ENCODE measurements at regions not wholly inside any gene's neighbourhood (a gene's known extent, or its start where the extent isn't known, plus 50 kb on each side); places are given as distances from the start of the nearest gene placed in this dataset.
"Not testable (repeated sequence)": the region's sequence is repeated elsewhere in the genome, so short reads cannot be mapped to it uniquely, and the experiment has no call there.

DNA sequence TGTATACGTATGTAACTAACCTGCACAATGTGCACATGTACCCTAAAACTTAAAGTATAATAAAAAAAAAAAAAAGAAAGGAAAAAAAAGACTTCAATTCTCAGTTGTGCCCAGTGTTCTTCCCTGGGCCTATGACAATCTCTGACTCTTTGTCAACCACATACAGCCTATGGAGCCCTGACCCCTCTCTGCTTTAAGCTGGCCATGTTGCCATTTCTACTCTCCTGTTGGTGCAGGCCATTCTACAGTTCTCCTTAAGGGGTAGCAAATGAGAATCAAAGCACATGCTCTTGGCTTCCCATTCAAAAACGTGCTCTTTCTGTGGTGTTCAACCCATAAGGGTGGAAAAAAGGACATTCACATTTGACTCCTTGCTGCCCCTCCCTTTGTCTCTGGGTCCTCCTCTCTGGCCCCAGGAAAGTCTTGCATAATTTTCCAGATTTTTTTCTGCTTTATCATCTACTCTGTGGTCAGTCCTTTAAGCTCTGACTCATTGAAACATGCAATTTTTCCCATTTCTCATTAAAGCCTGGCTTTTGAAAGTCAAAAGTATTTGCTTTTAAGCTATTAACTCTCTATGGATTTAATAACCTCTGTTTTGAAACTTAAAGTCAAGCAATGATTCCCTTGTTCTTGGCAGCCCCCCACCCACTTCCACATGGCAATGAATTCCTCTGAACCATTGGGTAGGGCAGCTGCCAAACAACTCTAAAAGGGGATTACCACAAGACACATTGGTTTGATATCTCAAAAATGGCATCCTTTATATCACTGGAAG lies 208.6 kb upstream of the MCHR2 start:
- TF ChIP-seq, protein P1, sequence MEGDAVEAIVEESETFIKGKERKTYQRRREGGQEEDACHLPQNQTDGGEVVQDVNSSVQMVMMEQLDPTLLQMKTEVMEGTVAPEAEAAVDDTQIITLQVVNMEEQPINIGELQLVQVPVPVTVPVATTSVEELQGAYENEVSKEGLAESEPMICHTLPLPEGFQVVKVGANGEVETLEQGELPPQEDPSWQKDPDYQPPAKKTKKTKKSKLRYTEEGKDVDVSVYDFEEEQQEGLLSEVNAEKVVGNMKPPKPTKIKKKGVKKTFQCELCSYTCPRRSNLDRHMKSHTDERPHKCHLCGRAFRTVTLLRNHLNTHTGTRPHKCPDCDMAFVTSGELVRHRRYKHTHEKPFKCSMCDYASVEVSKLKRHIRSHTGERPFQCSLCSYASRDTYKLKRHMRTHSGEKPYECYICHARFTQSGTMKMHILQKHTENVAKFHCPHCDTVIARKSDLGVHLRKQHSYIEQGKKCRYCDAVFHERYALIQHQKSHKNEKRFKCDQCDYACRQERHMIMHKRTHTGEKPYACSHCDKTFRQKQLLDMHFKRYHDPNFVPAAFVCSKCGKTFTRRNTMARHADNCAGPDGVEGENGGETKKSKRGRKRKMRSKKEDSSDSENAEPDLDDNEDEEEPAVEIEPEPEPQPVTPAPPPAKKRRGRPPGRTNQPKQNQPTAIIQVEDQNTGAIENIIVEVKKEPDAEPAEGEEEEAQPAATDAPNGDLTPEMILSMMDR (IDR thresholded peaks at IDR 0.05; ENCODE audit: borderline replicate concordance), result no peak
- DNase-seq, result no peak
- H3K4me1 ChIP-seq, result no peaks in the 10 kb centered on the region
- H3K4me3 ChIP-seq, result no peak overlapping the region
- no peak overlapping the region for H3K27ac ChIP-seq (replicated peaks)
- H3K36me3 ChIP-seq, result no peaks in the 10 kb centered on the region
- peaks cover 14% of the 10 kb centered on the region for H3K9me3 ChIP-seq (replicated peaks)
- intact Hi-C loops (cut with micrococcal nuclease), result no loop called here
- no peaks in the 10 kb centered on the region for H3K27me3 ChIP-seq (ENCODE audit: low read depth)

DNA sequence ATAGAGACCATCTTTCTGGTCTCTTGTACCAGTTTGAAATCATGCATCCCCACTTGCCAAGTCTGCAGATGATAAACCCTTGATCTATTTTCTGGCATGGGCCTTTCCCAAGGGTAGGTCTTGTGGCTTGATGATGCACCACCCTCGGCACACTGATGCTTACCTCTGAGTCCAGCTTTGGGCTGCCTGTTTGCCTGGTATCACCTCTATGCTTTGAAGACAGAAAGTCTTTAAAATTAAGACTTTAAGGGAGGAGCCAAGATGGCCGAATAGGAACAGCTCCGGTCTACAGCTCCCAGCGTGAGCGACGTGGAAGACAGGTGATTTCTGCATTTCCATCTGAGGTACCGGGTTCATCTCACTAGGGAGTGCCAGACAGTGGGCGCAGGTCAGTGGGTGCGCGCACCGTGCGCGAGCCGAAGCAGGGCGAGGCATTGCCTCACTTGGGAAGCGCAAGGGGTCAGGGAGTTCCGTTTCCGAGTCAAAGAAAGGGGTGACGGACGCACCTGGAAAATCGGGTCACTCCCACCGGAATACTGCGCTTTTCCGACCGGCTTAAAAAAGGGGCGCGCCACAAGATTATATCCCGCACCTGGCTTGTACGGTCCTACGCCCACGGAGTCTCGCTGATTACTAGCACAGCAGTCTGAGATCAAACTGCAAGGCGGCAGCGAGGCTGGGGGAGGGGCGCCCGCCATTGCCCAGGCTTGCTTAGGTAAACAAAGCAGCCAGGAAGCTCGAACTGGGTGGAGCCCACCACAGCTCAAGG lies 202.4 kb upstream of the MCHR2 start:
- H3K27ac ChIP-seq (replicated peaks); H3K9me3 ChIP-seq (replicated peaks); H3K4me3 ChIP-seq; DNase-seq; H3K27me3 ChIP-seq (ENCODE audit: low read depth); H3K4me1 ChIP-seq; H3K36me3 ChIP-seq; intact Hi-C loops (cut with micrococcal nuclease): not testable (repeated sequence)

DNA sequence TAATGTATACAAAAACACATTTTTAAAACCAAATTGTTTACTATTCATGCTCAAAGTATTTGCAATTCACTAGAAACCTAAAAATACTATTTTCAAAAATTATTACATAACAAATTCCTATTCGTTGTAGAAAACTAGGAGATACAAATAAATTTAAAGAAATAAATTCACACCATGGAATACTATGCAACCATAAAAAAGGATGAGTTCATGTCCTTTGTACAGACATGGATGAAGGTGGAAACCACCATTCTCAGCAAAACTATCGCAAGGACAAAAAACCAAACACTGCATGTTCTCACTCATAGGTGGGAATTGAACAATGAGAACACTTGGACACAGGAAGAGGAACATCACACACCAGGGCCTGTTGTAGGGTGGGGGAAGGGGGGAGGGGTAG lies 201.2 kb upstream of the MCHR2 start:
- H3K9me3 ChIP-seq (replicated peaks); H3K4me1 ChIP-seq; H3K36me3 ChIP-seq; H3K4me3 ChIP-seq; intact Hi-C loops (cut with micrococcal nuclease); H3K27ac ChIP-seq (replicated peaks); H3K27me3 ChIP-seq (ENCODE audit: low read depth); DNase-seq: not testable (repeated sequence)

DNA sequence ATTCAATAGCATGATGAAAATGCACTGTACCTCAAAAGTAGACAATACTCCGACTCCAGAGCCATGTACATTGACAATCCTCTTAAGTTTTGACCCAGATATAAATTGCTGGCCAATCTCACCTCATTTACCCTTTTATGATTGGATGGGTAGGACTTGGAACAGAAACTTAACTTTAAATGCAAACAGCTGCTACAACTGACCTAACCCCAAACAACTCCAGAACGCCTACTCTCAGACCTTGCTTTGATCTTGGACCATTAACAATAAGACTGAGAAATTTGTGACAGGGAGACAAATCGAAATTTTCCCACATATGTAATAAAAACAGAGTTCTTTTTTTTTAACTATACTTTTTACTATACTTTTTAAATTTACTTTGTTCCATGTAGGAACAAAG lies 200.5 kb upstream of the MCHR2 start:
- no peaks in the 10 kb centered on the region for H3K36me3 ChIP-seq
- H3K27me3 ChIP-seq (ENCODE audit: low read depth), result no peaks in the 10 kb centered on the region
- H3K4me1 ChIP-seq, result no peaks in the 10 kb centered on the region
- H3K27ac ChIP-seq (replicated peaks), result no peak overlapping the region
- intact Hi-C loops (cut with micrococcal nuclease), result no loop called here
- TF ChIP-seq, protein P1 (IDR thresholded peaks at IDR 0.05; ENCODE audit: borderline replicate concordance), result no peak
- peaks cover 5% of the 10 kb centered on the region for H3K9me3 ChIP-seq (replicated peaks)
- no peak for DNase-seq
- no peak overlapping the region for H3K4me3 ChIP-seq

DNA sequence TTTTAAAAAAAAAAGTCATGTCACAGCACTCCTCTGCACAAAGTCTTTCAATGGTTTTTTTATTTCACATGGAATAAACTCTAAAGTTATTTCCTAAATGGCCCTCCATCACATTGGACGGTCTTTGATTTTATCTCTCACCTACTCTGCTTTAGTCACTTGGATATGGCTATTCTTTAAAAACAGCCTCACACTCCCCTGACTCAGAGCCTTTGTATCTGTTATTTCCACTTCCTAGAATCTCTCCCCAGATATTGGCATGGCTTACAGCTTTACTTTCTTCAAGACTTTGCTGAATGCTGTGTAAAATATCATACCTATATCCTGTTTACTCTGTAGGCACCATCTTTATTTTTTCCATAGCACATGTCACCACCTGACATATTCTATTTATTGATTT lies 194.7 kb upstream of the MCHR2 start:
- no peak overlapping the region for H3K4me3 ChIP-seq
- H3K4me1 ChIP-seq, result no peaks in the 10 kb centered on the region
- no peak overlapping the region for H3K27ac ChIP-seq (replicated peaks)
- H3K27me3 ChIP-seq (ENCODE audit: low read depth), result no peaks in the 10 kb centered on the region
- H3K36me3 ChIP-seq, result no peaks in the 10 kb centered on the region
- no peak for DNase-seq
- TF ChIP-seq, protein P1 (IDR thresholded peaks at IDR 0.05; ENCODE audit: borderline replicate concordance), result no peak
- intact Hi-C loops (cut with micrococcal nuclease), result no loop called here
- no peaks in the 10 kb centered on the region for H3K9me3 ChIP-seq (replicated peaks)

DNA sequence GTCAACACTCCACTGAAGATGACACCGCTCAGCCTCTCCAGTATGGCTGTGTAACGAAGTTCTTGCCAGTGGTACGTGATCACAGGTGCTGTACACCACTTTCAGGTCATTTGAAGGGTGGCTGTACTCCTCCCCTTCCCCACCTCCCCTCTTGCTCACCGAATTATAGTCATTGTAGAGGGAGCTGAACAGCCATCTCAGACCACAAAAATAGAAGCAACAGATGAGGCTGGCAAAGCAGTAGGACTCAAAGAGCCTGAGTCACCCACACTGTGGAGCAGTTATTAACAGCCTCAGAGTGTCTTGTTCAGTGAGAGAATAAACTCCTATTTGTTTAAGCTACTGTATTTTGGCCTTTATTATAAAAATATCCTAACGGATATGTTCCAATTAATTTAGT lies 192.5 kb upstream of the MCHR2 start:
- Histone ChIP-seq H3K9me3 (replicated peaks) (no peaks in the 10 kb centered on the region), H3K27me3 (ENCODE audit: low read depth) (no peaks in the 10 kb centered on the region), H3K36me3 (no peaks in the 10 kb centered on the region), H3K4me1 (no peaks in the 10 kb centered on the region), H3K27ac (replicated peaks) (no peak overlapping the region), H3K4me3 (no peak overlapping the region)
- TF ChIP-seq, protein P1 (IDR thresholded peaks at IDR 0.05; ENCODE audit: borderline replicate concordance), result no peak
- intact Hi-C loops (cut with micrococcal nuclease), result no loop called here
- DNase-seq, result no peak
